K562 (cell line): ENCODE measurements at regions not wholly inside any gene's neighbourhood (a gene's known extent, or its start where the extent isn't known, plus 50 kb on each side); places are given as distances from the start of the nearest gene placed in this dataset.

Experiments
- ARID1B ChIP-seq: fragments of 450-650 bp; IDR thresholded peaks from 2 replicates; pipeline ENCODE4 v1.6.1; 2016; ENCODE audit warnings: antibody characterized with exemption, mild to moderate bottlenecking, inconsistent platforms
- CTBP1 ChIP-seq: fragments of 450-650 bp; IDR thresholded peaks from 2 replicates; pipeline ENCODE4 v1.6.1; 2016; ENCODE audit warnings: borderline replicate concordance
- ESRRA ChIP-seq: fragments of 450-650 bp; IDR thresholded peaks from 2 replicates; pipeline ENCODE4 v1.6.1; 2014; ENCODE audit warnings: low read depth, mild to moderate bottlenecking, moderate library complexity, borderline replicate concordance
- HNRNPUL1 ChIP-seq: fragments of 200-400 bp; formaldehyde crosslinking; IDR thresholded peaks from 2 replicates; pipeline ENCODE4 v1.6.1; 2017; ENCODE audit warnings: low read length
- IRF9 ChIP-seq: fragments of 450-650 bp; IDR thresholded peaks from 2 replicates; pipeline ENCODE4 v1.6.1; 2016; ENCODE audit warnings: missing biosample characterization, missing genetic modification characterization
- JUND ChIP-seq, 2 experiments: IDR thresholded peaks; 2 replicates in 1 of 2; 3 replicates in 1 of 2; pipeline ENCODE4 v1.6.1; 2011; ENCODE audit warnings: borderline replicate concordance in 2 of 2, low read depth in 2 of 2, low read length in 2 of 2, improper control_type of control experiment in 1 of 2, missing biosample characterization in 1 of 2, missing genetic modification characterization in 1 of 2, missing genetic modification reagents in 1 of 2
- MBD1 ChIP-seq: fragments of 250-450 bp; sonication (Bioruptor Pico); IDR thresholded peaks from 2 replicates; pipeline ENCODE4 v1.8.0; 2022; ENCODE audit warnings: inconsistent platforms
- NR4A1 ChIP-seq, 2 experiments: fragments of 250-450 bp in 1 of 2; fragments of 450-650 bp in 1 of 2; sonication (Bioruptor Pico) in 1 of 2; IDR thresholded peaks; 2 replicates each; pipeline versions ENCODE4 v1.4.0 to v1.6.1; 2016 to 2020; ENCODE audit warnings: mild to moderate bottlenecking in 2 of 2, missing compliant biosample characterization in 1 of 2, missing genetic modification characterization in 1 of 2, moderate library complexity in 1 of 2
- NUFIP1 ChIP-seq: fragments of 450-650 bp; IDR thresholded peaks from 2 replicates; pipeline ENCODE4 v1.6.1; 2018; ENCODE audit not compliant: partially characterized antibody
- REST ChIP-seq, 2 experiments: fragments of 450-650 bp; formaldehyde crosslinking in 1 of 2; IDR thresholded peaks; 2 replicates each; pipeline versions ENCODE4 v1.4.0 to v1.6.1; 2014 to 2020; ENCODE audit warnings: mild to moderate bottlenecking in 2 of 2, borderline replicate concordance in 1 of 2, low read depth in 1 of 2
- TEAD4 ChIP-seq, 2 experiments: sonication (generic) in 1 of 2; formaldehyde crosslinking in 1 of 2; IDR thresholded peaks; 2 replicates each; pipeline versions ENCODE4 v1.6.1 to v1.8.0; 2012 to 2022; ENCODE audit warnings: borderline replicate concordance in 1 of 2, inconsistent platforms in 1 of 2, low read length in 1 of 2, mild to moderate bottlenecking in 1 of 2, missing genetic modification reagents in 1 of 2
- ZBTB7A ChIP-seq: IDR thresholded peaks from 2 replicates; pipeline ENCODE4 v1.6.1; 2011; ENCODE audit warnings: low read depth, mild to moderate bottlenecking, low read length, moderate library complexity, borderline replicate concordance; ENCODE audit not compliant: control insufficient read depth
- ZNF124 ChIP-seq: sonication (generic); formaldehyde crosslinking; IDR thresholded peaks from 2 replicates; pipeline ENCODE4 v1.8.1; 2022; ENCODE audit warnings: missing genetic modification reagents
- ZNF316 ChIP-seq: fragments of 450-650 bp; IDR thresholded peaks from 2 replicates; pipeline ENCODE4 v1.6.1; 2016

- peak; percentile 85 for TF ChIP-seq REST (IDR thresholded peaks at IDR 0.05; ENCODE audit: borderline replicate concordance)
- TF ChIP-seq REST (CRISPR knock-in tag; IDR thresholded peaks at IDR 0.05; ENCODE audit: low read depth): no peak
- TF ChIP-seq ZNF316: no peak
- no peak for TF ChIP-seq TEAD4 (IDR thresholded peaks at IDR 0.05; ENCODE audit: low read length)
- no peak for TF ChIP-seq TEAD4 (CRISPR knock-in tag; IDR thresholded peaks at IDR 0.05; ENCODE audit: borderline replicate concordance)
- no peak for TF ChIP-seq ARID1B
- TF ChIP-seq MBD1 (CRISPR knock-in tag): 0 out of 2 replicates have a peak, but pooled peaks have one; percentile 66
- no peak for TF ChIP-seq ZBTB7A
- TF ChIP-seq IRF9 (tag): no peak
- TF ChIP-seq NR4A1 (CRISPR knock-in tag; IDR thresholded peaks at IDR 0.05): no peak
- 0 out of 2 replicates have a peak, but pooled peaks have one; percentile 39 for TF ChIP-seq NR4A1 (tag; IDR thresholded peaks at IDR 0.05)
- TF ChIP-seq CTBP1: peak; percentile 28; the same call in 1 of the 2 replicates
- TF ChIP-seq HNRNPUL1: no peak
- TF ChIP-seq ESRRA: no peak
- no peak for TF ChIP-seq ZNF124
- peak; percentile 18; the same call in 1 of the 2 replicates for TF ChIP-seq JUND (IDR thresholded peaks at IDR 0.05; ENCODE audit: borderline replicate concordance, low read depth, low read length)
- TF ChIP-seq JUND (tag; IDR thresholded peaks at IDR 0.05; ENCODE audit: borderline replicate concordance, low read depth, low read length): no peak; the same call in 2 of the 3 replicates
- no peak for TF ChIP-seq NUFIP1
Measured at GRCh38 chr2:105576440-105577241, 168.1 kb upstream of the NCK2 start (continued).
